ENCODE measurements at regions not wholly inside any gene's neighbourhood (a gene's known extent, or its start where the extent isn't known, plus 50 kb on each side); places are given as distances from the start of the nearest gene placed in this dataset.

- intact Hi-C loops (cut with DNase I), result no loop called here
- DNase-seq, result no peak
These were observed 50.6 kb upstream of the ETV6 start for GRCh38 chr12:11598900-11599299.

Data from head of caudate nucleus (tissue), 42 donors.